ENCODE measurements at regions not wholly inside any gene's neighbourhood (a gene's known extent, or its start where the extent isn't known, plus 50 kb on each side); places are given as distances from the start of the nearest gene placed in this dataset.
"Not testable (repeated sequence)": the region's sequence is repeated elsewhere in the genome, so short reads cannot be mapped to it uniquely, and the experiment has no call there.

DNA sequence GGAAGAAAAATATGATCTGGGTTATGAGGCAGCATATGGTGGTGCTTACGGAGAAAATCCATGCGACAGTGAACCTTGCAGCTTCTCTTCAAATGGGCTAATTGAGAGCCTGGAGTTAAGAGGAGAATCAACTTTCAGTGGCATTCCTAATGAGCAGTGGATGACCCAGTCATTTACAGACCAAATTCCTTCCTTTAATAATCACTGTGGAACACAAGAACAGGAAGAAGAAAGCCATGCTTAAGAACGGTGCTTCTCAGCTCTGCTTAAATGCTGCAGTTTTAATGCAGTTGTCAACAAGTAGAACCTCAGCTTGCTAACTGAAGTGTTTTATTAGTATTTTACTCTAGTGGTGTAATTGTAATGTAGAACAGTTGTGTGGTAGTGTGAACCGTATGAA is 154.2 kb upstream of the RASSF8 start:
- TF ChIP-seq POLR2AphosphoS5 (IDR thresholded peaks at IDR 0.05); EZH2 (IDR thresholded peaks at IDR 0.05; ENCODE audit: borderline replicate concordance, insufficient read depth, low read length, poor library complexity, severe bottlenecking); RAD21 (conservative IDR thresholded peaks at IDR 0.05); EP300 (conservative IDR thresholded peaks at IDR 0.05; ENCODE audit: poor library complexity, severe bottlenecking); TAF1 (IDR thresholded peaks at IDR 0.05; ENCODE audit: low read depth); MXI1 (conservative IDR thresholded peaks at IDR 0.05; ENCODE audit: poor library complexity, severe bottlenecking); SMC3 (conservative IDR thresholded peaks at IDR 0.05; ENCODE audit: poor library complexity): not testable (repeated sequence)
- TF ChIP-seq, protein P1, sequence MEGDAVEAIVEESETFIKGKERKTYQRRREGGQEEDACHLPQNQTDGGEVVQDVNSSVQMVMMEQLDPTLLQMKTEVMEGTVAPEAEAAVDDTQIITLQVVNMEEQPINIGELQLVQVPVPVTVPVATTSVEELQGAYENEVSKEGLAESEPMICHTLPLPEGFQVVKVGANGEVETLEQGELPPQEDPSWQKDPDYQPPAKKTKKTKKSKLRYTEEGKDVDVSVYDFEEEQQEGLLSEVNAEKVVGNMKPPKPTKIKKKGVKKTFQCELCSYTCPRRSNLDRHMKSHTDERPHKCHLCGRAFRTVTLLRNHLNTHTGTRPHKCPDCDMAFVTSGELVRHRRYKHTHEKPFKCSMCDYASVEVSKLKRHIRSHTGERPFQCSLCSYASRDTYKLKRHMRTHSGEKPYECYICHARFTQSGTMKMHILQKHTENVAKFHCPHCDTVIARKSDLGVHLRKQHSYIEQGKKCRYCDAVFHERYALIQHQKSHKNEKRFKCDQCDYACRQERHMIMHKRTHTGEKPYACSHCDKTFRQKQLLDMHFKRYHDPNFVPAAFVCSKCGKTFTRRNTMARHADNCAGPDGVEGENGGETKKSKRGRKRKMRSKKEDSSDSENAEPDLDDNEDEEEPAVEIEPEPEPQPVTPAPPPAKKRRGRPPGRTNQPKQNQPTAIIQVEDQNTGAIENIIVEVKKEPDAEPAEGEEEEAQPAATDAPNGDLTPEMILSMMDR (IDR thresholded peaks at IDR 0.05; ENCODE audit: poor library complexity, severe bottlenecking) = not testable (repeated sequence)
- TF ChIP-seq, protein P2, sequence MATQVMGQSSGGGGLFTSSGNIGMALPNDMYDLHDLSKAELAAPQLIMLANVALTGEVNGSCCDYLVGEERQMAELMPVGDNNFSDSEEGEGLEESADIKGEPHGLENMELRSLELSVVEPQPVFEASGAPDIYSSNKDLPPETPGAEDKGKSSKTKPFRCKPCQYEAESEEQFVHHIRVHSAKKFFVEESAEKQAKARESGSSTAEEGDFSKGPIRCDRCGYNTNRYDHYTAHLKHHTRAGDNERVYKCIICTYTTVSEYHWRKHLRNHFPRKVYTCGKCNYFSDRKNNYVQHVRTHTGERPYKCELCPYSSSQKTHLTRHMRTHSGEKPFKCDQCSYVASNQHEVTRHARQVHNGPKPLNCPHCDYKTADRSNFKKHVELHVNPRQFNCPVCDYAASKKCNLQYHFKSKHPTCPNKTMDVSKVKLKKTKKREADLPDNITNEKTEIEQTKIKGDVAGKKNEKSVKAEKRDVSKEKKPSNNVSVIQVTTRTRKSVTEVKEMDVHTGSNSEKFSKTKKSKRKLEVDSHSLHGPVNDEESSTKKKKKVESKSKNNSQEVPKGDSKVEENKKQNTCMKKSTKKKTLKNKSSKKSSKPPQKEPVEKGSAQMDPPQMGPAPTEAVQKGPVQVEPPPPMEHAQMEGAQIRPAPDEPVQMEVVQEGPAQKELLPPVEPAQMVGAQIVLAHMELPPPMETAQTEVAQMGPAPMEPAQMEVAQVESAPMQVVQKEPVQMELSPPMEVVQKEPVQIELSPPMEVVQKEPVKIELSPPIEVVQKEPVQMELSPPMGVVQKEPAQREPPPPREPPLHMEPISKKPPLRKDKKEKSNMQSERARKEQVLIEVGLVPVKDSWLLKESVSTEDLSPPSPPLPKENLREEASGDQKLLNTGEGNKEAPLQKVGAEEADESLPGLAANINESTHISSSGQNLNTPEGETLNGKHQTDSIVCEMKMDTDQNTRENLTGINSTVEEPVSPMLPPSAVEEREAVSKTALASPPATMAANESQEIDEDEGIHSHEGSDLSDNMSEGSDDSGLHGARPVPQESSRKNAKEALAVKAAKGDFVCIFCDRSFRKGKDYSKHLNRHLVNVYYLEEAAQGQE (IDR thresholded peaks at IDR 0.05; ENCODE audit: borderline replicate concordance) = not testable (repeated sequence)

All from neural cell (in vitro differentiated cells).